ENCODE measurements at regions not wholly inside any gene's neighbourhood (a gene's known extent, or its start where the extent isn't known, plus 50 kb on each side); places are given as distances from the start of the nearest gene placed in this dataset.

DNA sequence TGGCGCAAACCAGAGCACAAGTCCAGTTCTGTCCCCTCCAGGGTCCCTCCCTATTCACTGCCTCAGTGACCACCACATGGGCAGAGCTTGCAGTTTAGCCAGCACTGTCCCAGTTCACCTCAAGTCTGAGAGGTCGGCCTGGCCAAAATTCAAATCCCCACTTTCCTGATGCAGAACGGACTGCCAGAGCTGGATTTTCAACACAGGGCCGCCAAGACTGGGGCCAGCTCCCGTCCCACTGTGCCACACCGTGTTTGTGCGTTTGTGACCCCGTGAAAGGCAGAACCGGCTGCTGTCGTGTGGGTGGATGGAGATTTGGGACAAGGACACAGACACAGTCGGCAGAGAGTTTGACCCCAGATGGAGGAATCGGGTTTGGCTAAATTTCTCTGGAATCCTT lies 176.7 kb downstream of the URI1 start:
- TF ChIP-seq, protein P1, sequence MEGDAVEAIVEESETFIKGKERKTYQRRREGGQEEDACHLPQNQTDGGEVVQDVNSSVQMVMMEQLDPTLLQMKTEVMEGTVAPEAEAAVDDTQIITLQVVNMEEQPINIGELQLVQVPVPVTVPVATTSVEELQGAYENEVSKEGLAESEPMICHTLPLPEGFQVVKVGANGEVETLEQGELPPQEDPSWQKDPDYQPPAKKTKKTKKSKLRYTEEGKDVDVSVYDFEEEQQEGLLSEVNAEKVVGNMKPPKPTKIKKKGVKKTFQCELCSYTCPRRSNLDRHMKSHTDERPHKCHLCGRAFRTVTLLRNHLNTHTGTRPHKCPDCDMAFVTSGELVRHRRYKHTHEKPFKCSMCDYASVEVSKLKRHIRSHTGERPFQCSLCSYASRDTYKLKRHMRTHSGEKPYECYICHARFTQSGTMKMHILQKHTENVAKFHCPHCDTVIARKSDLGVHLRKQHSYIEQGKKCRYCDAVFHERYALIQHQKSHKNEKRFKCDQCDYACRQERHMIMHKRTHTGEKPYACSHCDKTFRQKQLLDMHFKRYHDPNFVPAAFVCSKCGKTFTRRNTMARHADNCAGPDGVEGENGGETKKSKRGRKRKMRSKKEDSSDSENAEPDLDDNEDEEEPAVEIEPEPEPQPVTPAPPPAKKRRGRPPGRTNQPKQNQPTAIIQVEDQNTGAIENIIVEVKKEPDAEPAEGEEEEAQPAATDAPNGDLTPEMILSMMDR (IDR thresholded peaks at IDR 0.05; ENCODE audit: borderline replicate concordance, control extremely low read depth, extremely low read depth, insufficient read depth, missing control alignments): no peak
- in situ Hi-C loops (cut with MboI; ENCODE audit: low sequenced_read_pairs, unreplicated experiment): no loop called here
- DNase-seq (ENCODE audit: low spot score): no peak

DNA sequence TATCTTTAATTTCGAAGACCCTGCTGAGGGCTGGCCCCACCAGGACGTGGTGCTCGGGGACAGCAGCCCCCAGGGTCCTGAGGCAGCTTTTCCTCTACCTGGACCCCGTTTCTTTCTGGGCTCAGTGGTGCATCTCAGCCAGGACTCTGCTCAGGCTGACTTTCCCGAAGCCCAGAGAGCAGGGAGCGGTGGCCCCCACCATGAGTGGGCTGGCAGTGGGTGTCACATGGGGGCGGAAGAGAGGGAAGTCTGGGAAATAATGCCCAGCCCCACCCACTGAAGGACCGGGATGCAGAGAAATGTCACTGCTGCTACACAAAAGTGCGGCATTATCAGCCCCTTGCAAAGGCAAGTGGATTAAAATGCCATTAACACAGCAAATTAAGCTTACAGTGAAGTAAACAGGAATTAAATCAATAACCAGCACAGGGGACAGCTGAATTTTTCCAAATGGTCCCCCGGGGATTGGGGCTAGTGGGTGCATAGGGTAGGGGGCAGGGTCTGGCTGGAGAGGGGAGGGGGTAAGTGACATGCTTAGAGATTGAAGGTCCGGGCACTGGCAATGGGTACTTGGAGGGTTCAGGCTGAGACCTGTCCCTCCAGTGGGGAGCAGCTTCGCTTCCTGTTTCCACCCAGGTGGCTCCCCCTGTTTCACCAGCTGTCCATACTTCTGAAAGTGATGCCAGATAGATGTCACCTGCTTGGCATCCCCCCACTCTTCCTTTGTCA lies 177.3 kb downstream of the URI1 start:
- TF ChIP-seq, protein P1 (IDR thresholded peaks at IDR 0.05; ENCODE audit: borderline replicate concordance, control extremely low read depth, extremely low read depth, insufficient read depth, missing control alignments): no peak
- DNase-seq (ENCODE audit: low spot score): no peak

DNA sequence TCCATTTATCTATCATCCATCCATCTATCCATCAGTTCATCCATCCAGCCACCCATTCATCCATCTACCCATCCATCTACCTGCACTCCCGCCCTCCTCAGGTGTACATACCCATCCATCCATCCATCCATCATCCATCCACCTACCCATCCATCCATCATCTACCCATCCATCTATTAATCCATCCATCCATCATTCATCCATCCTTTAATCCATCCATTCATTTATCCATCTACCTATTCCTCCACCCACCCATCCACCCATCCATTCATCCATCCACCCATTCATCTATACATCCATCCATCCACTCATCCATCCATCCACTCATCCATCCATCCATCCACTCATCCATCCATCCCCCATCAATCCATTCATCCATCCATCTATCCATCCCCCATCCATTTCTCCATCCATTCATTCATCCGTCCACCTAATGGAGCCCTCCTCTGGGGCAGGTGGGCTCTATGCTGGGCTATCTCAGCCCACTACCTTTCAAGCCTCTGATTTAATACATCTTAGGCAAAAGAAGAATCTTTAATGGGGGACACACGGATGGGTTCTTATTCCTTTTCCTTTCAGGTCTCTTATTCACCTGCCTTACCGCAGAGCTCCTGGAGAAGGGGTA lies 178.9 kb downstream of the URI1 start:
- in situ Hi-C loops (cut with MboI; ENCODE audit: low sequenced_read_pairs, unreplicated experiment): no loop called here
- no peak for DNase-seq (ENCODE audit: low spot score)
- TF ChIP-seq, protein P1 (IDR thresholded peaks at IDR 0.05; ENCODE audit: borderline replicate concordance, control extremely low read depth, extremely low read depth, insufficient read depth, missing control alignments): no peak

More for the DNA sequence above, 177.3 kb downstream of the URI1 start:
- in situ Hi-C loops (cut with MboI; ENCODE audit: low sequenced_read_pairs, unreplicated experiment): no loop called here

DNA sequence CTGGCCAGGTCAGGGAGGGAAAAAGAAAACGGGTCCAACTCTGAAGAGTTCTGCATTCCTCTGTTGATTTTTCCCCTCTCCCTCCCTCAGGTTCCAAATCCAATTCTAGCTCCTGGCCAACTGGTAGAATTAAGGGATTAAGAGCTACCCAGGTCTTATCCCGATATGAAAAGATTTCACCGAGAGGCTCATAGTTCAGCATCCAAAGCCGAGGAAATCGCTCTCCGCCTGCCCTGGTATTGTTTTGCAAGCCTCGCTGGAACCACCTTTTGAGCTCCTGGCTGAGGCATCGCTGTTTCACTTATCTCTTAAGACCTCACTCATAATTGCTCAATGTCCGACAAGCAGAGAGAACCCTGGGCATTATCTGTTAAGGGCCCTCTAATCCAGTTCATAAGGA lies 180.4 kb downstream of the URI1 start:
- no peak for DNase-seq (ENCODE audit: low spot score)
- TF ChIP-seq, protein P1 (IDR thresholded peaks at IDR 0.05; ENCODE audit: borderline replicate concordance, control extremely low read depth, extremely low read depth, insufficient read depth, missing control alignments): no peak
- in situ Hi-C loops (cut with MboI; ENCODE audit: low sequenced_read_pairs, unreplicated experiment): no loop called here

DNA sequence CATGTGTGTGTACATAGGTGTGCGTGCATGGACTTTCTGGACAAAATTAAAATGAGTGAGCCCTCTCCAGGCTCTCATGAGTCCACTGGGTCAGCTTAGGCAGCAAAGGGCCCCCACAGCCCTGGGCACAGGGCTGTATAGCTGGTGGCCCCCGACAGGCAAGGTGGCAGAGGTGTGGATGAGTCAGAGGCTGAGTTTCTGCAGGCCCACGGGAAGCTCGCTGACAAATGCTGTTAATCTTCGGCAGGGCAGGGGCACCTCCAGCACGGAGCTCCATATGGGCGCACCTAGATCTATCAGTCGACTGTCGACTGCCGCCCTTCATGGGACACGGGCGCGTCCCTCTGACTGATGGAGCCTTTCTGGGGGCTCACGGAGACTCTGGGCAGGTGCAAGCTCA lies 181.1 kb downstream of the URI1 start:
- TF ChIP-seq, protein P1 (IDR thresholded peaks at IDR 0.05; ENCODE audit: borderline replicate concordance, control extremely low read depth, extremely low read depth, insufficient read depth, missing control alignments): no peak
- no peak for DNase-seq (ENCODE audit: low spot score)
- in situ Hi-C loops (cut with MboI; ENCODE audit: low sequenced_read_pairs, unreplicated experiment): no loop called here

DNA sequence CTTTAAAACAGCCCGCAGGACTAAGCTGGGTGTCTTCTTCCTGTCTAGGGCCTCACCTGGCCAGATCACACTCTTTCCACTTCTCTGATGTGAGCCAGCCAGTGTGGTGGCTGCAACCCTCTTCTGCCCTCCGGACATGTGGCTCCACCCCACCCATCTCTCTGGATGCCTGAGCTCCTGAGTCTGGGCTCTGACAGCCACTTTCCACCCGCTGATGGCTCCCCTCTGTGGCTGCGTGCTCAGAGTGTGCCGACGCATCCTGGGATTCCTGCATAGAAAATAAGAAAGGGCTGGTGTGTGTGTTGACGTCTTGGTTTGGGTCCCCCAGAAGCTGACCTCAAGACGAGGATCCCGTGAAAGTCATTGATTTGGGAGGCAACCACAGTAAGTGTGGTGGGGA lies 181.6 kb downstream of the URI1 start:
- in situ Hi-C loops (cut with MboI; ENCODE audit: low sequenced_read_pairs, unreplicated experiment): no loop called here
- DNase-seq (ENCODE audit: low spot score): no peak
- TF ChIP-seq, protein P1 (IDR thresholded peaks at IDR 0.05; ENCODE audit: borderline replicate concordance, control extremely low read depth, extremely low read depth, insufficient read depth, missing control alignments): no peak
